HL-60 (cell line): ENCODE measurements at regions not wholly inside any gene's neighbourhood (a gene's known extent, or its start where the extent isn't known, plus 50 kb on each side); places are given as distances from the start of the nearest gene placed in this dataset.
"Not testable (repeated sequence)": the region's sequence is repeated elsewhere in the genome, so short reads cannot be mapped to it uniquely, and the experiment has no call there.

Experiments
- DNase-seq, 2 experiments: peaks; one replicate each; pipeline ENCODE4 v3.0.0-alpha.2; 2010 to 2020; ENCODE audit warnings: low read depth in 1 of 2, low spot score in 1 of 2
- H3K27ac ChIP-seq: fragments of 250-450 bp; sonication (Bioruptor Pico); replicated peaks from 2 replicates; pipeline ENCODE4 v1.5.1; 2020; ENCODE audit warnings: mild to moderate bottlenecking, moderate library complexity
- H3K27me3 ChIP-seq: fragments of 250-450 bp; sonication (Bioruptor Pico); 2 replicates; pipeline ENCODE4 v1.5.1; 2021; ENCODE audit warnings: mild to moderate bottlenecking, moderate library complexity; ENCODE audit not compliant: insufficient read depth, poor library complexity, severe bottlenecking
- H3K4me3 ChIP-seq: replicated peaks from 2 replicates; pipeline ENCODE4 v1.5.1; 2011; ENCODE audit warnings: mild to moderate bottlenecking, control low read depth, low read length; ENCODE audit not compliant: insufficient read depth
- GABPA ChIP-seq: IDR thresholded peaks from 2 replicates; pipeline ENCODE4 v1.6.1; 2012; ENCODE audit warnings: low read depth
- POLR2AphosphoS5 ChIP-seq: IDR thresholded peaks from 2 replicates; pipeline ENCODE4 v1.6.1; 2012; ENCODE audit warnings: low read depth
- REST ChIP-seq: IDR thresholded peaks from 2 replicates; pipeline ENCODE4 v1.6.1; 2012; ENCODE audit warnings: low read depth; ENCODE audit not compliant: insufficient replicate concordance
- SPI1 ChIP-seq: IDR thresholded peaks from 2 replicates; pipeline ENCODE4 v1.6.1; 2012; ENCODE audit warnings: low read depth, mild to moderate bottlenecking, borderline replicate concordance
- TF ChIP-seq, protein P1 (sequence below): IDR thresholded peaks from one replicate; pipeline ENCODE4 v1.5.1; 2011; ENCODE audit warnings: low read length, control low read depth, inconsistent platforms; ENCODE audit not compliant: insufficient read depth

DNA sequence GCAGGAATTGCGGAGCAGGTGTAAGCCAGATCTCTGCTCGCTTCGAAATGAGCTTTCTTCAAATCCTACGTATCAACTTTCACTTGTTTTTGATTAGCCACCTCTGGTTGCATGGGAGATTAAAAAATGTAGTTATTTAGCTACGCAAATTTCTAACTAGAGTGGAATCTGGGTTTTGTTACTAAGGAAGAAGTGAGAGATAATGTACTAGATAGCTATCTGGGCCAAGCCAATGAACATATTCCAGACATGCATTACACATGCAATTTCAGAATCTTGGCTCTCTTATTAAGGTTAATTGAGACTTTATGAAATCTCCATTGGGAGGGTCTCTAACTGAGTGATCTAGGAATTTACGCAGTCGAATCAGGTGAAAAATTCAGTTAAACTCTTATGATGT is 765.7 kb downstream of the DIPK2A start:
- no peak for DNase-seq
- TF ChIP-seq, protein P1, sequence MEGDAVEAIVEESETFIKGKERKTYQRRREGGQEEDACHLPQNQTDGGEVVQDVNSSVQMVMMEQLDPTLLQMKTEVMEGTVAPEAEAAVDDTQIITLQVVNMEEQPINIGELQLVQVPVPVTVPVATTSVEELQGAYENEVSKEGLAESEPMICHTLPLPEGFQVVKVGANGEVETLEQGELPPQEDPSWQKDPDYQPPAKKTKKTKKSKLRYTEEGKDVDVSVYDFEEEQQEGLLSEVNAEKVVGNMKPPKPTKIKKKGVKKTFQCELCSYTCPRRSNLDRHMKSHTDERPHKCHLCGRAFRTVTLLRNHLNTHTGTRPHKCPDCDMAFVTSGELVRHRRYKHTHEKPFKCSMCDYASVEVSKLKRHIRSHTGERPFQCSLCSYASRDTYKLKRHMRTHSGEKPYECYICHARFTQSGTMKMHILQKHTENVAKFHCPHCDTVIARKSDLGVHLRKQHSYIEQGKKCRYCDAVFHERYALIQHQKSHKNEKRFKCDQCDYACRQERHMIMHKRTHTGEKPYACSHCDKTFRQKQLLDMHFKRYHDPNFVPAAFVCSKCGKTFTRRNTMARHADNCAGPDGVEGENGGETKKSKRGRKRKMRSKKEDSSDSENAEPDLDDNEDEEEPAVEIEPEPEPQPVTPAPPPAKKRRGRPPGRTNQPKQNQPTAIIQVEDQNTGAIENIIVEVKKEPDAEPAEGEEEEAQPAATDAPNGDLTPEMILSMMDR, result no peak
- TF ChIP-seq REST, result no peak
- TF ChIP-seq POLR2AphosphoS5, result no peak
- no peak for TF ChIP-seq GABPA
- TF ChIP-seq SPI1, result no peak

DNA sequence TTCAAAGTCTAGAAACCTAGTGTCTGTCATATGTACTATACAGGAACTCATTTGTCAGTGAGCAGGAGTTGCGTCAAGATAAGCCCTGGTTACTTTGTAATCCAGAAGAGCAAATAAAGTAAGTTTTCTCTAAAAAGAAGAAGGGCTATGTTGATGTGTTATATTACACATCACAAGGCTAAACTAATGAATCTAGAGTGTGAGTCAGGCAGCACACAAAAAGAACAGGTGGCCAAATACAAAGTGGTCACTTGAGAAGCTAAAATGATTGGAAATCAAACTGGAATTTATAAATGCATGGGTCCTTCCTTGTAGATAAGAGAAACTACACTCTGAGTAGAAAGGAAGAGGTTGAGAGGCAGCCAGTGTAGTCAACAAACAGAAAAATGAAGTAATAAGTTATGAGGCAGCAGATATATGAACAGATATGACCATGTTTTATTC is 771.6 kb downstream of the DIPK2A start:
- H3K4me3 ChIP-seq, result no peak overlapping the region
- no peak overlapping the region for H3K27ac ChIP-seq
- H3K27me3 ChIP-seq, result no peaks in the 10 kb centered on the region
- DNase-seq, result no peak
- no peak for TF ChIP-seq POLR2AphosphoS5

More for the DNA sequence above, 765.7 kb downstream of the DIPK2A start:
- Histone ChIP-seq H3K4me3 (no peak overlapping the region), H3K27ac (no peak overlapping the region), H3K27me3 (no peaks in the 10 kb centered on the region)

DNA sequence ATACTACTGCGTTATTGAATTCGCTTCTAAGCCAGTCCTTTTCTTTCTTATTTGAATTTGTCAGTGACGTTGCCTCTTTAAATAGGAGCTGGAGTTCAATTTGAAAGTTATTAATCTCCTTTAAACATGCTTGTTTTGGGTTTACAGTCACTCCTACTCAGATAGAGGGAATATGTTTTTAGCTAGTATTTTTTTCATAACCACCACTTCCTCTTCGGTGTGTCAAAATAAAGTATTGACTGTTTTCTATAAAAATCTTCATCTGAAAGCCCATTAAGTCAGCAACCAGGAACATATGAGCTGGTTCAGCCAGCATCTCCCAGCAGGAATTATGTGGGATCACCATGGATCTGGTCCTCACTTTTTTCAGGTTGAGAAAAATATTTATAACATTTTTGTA is 772.9 kb downstream of the DIPK2A start:
- Histone ChIP-seq H3K27me3 (no peaks in the 10 kb centered on the region), H3K4me3 (no peak overlapping the region), H3K27ac (no peak overlapping the region)
- no peak for TF ChIP-seq GABPA
- no peak for TF ChIP-seq REST
- TF ChIP-seq, protein P1, result no peak
- TF ChIP-seq SPI1, result peak; percentile 55
- TF ChIP-seq POLR2AphosphoS5, result no peak
- no peak for DNase-seq

DNA sequence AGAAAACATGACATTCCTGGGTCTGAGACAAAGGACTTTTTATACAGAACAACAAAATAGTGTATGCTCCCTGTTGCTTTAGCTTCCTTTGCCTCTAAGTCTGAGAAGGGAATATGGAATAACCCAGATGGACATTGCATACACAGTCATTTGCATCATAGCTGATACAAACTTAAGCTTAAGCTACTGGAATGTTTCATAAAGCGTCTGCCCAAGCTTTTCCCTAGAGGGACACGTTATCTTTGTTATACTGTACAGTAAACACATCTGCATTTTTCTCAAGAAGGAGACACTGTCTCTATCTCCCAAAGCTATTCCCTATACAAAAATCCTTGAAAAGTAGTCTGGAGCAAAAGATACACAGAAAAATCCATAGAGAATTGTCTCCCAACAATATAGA is 775.0 kb downstream of the DIPK2A start:
- Histone ChIP-seq H3K27ac (no peak overlapping the region), H3K27me3 (no peaks in the 10 kb centered on the region), H3K4me3 (no peak overlapping the region)
- no peak for DNase-seq
- TF ChIP-seq SPI1 (no peak), REST (no peak), GABPA (no peak), POLR2AphosphoS5 (no peak)
- TF ChIP-seq, protein P1, result no peak

DNA sequence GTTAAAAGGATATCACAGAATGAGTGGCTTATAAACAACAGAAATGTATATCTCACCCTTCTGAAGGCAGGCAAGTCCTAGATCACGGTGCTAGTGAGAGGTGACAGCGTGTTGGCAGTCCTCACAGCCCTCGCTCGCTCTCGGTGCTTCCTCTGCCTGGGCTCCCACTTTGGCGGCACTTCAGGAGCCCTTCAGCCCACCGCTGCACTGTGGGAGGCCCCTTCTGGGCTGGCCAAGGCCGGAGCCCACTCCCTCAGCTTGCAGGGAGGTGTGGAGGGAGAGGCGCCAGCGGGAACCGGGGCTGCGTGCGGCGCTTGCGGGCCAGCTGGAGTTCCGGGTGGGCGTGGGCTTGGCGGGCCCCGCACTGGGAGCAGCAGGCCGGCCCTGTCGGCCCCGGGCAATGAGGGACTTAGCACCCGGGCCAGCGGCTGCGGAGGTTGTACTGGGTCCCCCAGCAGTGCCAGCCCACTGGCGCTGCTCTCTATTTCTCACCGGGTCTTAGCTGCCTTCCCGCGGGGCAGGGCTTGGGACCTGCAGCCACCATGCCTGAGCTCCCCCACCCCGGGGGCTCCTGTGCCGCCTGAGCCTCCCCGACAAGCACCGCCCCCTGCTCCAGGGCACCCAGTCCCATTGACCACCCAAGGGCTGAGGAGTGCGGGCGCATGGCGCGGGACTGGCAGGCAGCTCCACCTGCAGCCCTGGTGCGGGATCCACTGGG is 778.1 kb downstream of the DIPK2A start:
- not testable (repeated sequence) for H3K27me3 ChIP-seq, DNase-seq, H3K27ac ChIP-seq, H3K4me3 ChIP-seq
